Epidermal melanocyte (primary cell): ENCODE measurements at regions not wholly inside any gene's neighbourhood (a gene's known extent, or its start where the extent isn't known, plus 50 kb on each side); places are given as distances from the start of the nearest gene placed in this dataset.
A peak's percentile ranks its signal among the peaks of the same experiment; 100 is the strongest.

Source experiments
- DNase-seq: peaks from one replicate; pipeline ENCODE4 v3.0.0; 2011; ENCODE audit warnings: low spot score; ENCODE audit not compliant: insufficient read length

DNA sequence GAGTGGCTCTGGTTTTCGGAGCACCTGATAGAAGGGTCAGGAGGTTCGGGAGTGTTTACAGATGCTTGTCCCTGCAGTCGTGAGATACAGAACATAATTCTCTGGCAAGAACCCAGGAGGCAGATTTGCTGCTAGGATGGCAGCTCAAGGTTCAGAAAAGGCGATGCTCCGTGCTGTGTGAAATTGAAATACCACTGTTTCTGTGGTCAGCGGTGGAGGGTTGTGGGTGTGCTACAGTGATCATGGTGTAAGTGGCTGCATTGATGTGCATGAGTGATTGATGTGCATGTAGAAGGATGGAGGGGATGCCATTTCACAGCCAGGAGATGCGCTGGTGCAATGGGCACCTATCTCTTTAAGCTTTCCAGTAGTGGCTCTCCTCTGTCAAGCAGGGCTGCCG lies 322.1 kb downstream of the GALR1 start:
- DNase-seq: no peak

DNA sequence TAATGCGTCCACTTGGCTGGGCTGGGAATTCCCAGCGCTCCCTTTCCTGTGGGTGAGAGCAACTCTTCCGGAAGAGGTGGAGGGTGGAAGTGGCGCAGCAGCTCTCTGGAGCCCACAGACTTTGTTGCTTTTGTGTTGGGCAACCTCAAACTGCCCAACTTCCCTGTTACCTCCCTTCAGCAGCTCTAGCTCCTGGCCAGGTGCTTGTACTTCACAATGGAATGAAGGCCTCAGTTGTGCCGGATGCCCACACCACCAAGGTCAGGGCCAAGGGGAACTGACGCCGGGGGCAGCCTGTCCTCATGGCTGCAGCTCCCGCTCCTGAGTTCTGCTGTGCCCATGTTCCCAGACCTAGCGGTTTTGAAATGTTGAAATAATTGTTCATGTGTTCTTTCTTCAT lies 322.9 kb downstream of the GALR1 start:
- DNase-seq: no peak

DNA sequence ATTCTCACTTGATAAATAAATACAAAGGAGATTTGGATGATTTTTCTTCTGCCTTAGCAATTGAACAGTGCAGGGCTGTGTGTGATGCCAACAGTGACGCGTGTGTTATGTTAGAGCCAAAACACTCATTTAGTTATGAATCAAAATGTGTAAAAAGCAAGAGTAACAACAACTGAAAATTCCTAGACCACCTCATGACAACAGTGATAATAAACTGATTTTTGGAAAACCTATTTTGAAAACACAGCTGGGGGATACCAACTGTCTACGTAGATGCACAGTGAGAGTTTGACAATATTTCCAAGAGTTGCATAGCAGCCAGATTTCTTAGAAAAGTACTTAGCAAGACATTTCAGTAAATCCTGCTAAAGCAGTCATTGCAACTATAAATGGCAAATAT lies 323.9 kb downstream of the GALR1 start:
- DNase-seq: no peak

DNA sequence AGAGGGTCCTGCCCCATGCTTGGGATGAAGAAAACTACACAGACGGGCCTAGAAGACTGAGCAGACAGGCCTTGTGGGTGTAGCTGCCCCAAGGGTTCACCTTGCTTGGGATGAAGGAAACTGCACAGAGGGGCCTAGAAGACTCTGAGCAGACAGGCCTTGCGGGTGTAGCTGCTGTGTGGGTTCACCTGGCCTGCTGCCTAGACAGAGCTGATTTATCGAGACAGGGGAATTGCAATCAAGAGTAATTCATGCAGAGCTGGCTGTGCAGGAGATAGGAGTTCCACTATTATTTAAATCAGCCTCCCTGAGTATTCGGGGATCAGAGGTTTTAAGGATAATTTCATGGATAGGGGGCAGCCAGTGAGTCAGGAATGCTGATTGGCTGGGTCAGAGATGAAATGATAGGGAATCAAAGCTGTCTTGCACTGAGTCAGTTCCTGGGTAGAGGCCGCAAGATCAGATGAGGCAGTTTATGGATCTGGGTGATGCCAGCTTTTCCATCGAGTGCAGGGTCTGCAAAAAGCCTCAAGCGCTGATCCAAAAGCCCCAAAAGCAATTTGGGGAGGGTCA lies 341.4 kb downstream of the GALR1 start:
- no peak for DNase-seq

DNA sequence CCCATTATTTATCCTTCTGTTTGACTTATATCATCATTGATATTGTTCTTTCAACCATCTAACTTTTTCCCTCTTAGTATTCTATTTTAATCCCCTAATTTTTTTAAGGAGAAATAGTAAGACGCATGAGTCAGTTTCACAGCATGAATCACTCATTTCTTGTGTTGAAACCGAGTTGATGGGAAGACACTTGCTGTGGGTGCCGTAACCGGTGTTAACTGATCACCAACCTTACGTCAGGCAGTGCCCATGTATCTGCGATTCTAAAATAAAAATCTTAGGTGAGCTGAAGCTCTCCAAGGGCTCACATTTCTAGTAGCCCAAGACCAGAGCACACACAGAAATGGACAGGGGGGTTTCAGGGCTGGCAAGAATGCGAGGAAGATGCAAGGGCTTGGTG lies 348.1 kb downstream of the GALR1 start:
- DNase-seq: no peak

DNA sequence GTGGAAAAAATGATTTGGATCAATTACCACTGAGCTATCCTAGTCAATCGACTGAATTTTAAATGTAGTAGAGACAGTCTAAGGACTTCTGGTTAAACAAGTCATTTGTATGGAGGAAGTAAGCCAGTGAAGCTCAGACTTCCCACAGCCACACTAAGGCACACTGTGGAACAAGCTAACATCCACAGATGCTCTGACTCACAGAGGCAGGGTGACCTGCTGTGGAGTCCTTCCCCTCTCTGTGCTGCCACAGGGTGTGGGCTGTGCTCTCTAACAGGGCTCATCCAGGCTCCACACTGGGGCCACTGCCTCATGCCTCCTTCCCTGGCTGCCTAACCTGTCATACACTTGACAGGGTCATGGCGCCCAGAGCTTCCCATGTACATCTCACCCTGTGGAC lies 351.0 kb downstream of the GALR1 start:
- no peak for DNase-seq

DNA sequence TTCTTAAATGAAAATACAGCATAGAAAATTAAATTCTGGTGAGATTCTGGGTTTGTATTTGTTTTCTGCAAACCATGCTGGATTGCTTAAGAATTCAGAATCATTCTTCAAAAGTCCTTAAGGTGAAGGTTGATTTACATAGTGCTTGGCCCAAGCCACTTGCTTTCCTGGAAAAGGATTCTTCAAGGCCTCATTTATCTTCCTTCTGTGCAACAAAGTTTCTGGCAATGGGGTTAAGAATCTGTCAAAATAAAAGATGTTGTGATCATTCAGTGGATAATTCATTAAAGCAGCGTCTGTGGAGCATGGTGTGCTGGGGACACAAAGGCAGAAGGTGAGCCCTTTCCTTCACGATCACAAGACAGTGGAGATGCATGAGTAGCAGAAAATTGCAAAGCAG lies 351.9 kb downstream of the GALR1 start:
- DNase-seq: no peak

DNA sequence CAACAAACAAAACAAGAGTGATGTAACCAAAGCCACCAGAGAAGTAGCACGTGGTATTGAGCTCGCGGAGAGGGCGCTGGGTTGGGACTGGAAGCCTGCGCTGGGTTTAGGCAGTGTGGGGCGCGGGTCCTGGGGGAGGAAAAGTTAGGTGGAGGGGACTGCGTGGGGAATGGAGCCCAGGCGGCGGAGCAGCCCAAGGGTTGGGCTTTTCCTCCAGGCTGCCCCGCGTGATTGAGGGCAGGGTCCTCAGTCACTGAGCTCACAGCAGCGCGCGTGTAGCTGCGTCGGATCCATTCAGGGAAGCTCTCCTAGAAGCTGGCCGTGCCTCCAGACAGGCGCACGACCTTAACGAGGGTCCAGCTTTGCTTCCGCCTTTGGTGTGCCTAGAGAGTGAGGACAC lies 357.4 kb downstream of the GALR1 start:
- DNase-seq: no peak

DNA sequence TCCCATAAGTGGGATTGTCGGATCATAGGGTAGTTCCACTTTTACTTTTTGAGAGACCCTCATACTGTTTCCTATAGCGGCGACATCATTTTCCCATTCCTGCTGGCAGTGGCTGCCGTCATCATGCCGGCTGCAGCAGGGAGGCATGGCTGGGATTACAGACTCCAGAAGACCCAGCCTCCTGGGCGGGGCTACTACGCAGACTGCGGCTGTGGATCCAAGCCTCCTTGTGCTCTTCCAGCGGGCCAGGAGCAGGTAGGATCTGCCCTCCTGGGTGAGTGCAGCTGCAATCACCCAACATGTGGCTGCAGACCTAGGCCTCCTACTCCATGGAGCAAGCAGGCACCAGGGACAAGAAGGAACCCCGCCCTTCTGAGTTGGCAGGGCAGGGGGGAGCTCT lies 359.2 kb downstream of the GALR1 start:
- DNase-seq: no peak

DNA sequence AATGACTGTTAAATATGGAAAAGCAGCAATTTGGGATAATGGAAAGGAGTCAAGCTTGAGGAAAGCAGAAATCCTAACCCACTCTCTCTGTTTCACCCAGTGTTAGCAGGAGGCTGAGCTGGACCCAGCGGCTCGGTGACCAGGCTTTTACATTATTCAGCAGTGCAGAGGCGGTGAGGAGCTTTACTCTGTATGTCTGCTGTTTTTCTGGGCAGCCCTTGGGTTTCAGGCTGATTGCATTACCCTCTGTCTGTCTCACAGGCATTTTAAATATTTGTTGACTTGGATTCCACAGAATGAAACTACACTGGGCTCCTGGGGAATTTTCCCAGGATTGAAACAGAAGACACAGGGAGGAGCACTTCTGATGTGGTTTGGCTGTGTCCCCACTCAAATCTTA lies 368.0 kb downstream of the GALR1 start:
- no peak for DNase-seq

DNA sequence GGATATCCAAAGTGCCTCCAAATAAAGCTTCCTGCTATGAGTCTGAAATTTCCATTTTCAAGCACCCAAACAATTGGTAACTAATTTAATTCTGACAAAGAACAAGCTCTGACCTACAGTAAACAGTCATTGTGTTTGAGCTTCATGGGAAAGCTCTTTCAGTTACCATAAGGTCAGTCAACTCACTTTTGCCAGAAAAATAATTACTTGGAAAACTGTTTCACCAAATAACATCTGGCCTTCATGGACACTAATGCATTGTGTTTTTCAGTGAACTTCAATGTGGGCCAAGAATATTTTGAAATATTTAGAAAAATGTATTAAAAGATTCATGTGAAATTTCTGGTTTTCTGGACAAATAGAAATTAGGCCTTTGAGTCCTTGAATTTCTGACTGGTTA lies 369.9 kb downstream of the GALR1 start:
- no peak for DNase-seq

DNA sequence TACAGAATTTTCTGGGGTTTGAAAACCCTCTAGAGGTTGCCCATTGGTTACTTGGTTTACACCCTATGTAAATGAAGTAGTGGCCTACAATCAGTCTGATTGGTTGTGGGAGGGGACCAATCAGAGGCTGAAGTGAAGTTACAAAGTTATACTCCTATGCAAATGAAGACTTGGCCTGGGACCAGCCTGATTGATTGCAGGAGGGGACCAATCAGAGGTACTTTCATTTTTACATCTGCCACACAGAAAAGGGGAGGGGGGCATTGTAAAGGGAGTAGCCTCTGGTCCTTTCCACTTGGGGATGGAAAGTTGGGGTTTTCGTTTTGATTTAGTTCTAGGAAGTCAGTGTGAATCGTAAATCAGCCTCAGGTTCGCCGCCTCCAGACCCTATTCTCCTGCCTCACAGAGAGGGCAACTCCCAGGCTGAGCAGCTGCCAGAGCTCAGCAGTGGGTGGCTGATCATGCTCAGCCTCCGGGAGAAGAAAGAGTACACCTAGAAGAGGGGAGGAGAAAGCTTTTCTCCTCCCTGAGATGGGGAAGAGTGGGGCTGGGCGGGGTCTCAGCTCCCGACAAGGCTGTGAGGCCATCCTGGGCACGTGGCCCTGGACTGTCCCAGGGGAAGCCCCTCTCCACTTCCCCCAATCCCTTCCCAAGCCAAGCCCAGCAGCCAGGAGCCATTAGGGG lies 372.5 kb downstream of the GALR1 start:
- DNase-seq: no peak

DNA sequence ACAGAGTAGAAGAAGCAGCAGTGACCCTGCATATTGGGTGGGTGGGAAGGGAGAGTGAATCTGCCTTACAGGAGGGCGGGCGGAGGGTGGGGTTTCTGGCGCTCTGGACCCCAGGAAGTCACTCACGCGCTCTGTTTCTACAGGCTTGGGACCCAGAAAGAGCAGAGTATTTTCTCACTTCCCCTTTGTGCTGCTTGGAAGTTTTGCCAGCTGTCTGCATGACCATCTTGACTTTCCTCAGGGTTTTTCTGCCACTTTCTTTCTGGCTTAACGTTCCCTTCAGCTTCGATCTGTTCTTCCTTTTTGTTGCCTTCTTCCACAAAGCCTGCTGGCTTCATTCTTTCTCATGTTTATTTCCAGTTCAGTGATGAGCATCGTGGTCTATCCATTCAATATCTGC lies 383.1 kb downstream of the GALR1 start:
- no peak for DNase-seq

DNA sequence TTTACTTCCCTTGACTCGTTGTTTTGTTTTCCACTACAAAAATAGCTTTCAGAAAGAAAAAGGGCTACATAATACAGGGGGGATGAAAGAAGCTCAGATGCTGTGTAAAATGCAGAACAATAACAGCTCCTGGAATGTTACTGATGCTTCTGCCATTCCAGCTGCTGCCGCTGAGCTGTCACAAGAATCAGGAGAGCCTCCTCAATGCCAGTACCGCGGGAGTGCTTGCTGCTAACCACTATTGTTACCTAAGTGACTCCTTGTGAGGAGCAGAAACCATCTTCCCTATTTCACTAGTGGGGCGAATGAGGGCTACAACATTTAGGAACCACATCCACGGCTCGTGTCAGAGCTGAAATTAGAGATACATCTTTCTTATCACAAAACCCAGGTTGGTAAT lies 384.8 kb downstream of the GALR1 start:
- no peak for DNase-seq

DNA sequence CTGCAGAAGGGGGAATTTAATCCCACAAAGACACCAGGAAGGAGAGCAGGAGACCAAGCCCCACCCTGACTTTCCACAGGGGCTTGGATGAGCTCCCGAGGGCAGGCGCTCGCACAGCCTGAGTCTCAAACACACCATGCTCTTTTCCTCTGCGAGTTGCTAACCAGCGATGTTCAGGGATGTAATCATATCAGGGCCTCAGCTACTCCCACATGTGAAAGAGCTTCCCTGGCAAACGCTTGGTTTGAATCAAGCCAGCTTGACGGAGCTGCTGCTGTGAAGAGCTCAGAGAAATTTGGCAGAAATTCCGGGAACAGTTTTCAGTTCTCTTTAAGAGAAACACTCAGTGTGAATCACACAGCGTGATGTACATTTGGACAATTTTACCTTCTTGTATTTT lies 385.8 kb downstream of the GALR1 start:
- DNase-seq: no peak

DNA sequence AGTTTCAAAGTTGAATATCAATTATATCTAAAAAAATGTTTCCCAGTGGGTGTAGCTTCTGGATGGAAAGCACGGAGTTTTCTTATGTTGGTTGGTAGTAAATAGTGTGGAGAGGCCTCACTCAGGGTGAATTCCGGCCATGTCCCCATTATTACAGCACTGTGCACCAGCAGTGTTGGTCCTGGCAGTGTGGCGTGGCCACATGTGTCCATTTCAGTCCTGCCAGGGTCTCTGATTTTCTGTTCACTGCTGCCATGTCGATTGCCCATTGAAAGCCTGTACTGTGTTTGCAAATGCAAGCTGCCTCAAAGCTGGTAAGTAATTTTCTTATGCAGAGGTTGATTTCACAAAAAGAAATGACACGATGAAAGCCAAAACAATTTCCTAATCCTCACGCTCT lies 386.2 kb downstream of the GALR1 start:
- DNase-seq: no peak

DNA sequence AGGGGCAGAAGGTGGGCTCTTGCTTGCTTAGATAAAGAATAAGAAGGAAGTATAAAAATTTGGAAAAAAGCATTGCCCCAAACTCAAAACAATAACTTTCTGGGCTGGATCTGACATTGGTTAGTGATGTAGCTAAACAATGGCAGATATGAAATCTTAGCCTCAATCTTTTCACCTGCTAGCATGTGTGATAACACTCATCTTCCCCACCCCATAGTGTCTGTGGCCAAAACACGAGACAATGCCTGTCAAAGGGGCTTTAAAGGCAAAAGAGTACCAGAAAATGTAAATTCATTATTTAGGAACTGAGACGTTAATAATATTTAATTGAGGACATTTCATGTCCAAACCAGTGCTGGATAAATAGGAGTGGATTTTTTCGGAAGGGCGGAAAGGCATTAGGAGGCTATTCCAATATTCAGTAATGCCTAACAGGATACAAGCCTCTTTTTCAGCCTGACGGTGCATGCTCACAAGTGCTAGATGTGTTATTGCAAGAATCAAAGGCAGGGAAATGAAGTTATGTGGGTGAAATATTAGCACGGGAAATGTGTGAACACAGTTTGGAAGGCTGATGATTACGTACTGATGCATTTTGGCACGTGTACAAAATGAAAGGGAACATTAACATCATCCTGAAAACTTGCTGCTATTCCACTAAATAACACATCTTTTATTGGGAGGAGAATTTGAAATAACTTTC lies 395.7 kb downstream of the GALR1 start:
- no peak for DNase-seq

DNA sequence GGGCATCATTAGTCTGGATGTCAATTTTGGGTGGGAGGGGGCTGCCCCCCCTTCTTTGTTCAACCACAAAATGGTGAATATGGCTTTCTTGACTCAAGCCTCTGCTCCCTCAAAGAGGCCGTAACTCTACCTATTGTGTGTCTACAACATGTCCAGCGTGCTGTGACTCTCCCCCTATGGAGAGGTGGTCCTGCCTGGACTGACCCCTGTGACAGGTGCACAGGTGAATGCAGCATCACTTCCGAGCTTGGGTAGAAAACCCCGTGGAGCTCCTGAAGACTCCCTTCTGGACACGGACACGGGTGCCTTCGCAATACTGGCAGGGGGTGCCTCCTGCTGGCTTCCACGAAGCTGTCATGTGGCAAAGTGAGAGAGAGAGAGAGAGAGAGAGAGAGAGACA lies 397.8 kb downstream of the GALR1 start:
- no peak for DNase-seq

DNA sequence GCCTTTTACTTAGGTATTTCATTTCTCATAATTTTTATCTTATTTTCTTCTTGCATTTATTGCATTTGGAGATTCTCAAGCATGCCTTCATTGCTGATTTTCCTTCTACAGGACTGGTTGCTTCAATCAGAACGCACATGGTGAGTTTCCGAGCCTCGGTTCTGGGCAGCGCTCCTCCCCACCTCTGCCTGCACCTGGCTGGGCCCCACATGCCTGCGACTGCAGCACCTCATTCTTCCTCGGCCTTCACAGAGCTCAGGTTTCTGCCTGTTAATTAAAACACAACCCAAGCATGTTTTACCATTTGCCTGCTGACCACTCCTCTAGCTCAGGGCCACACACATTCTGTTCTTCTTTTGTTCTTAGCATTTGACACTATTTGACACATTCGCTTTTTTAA lies 398.8 kb downstream of the GALR1 start:
- DNase-seq: no peak

DNA sequence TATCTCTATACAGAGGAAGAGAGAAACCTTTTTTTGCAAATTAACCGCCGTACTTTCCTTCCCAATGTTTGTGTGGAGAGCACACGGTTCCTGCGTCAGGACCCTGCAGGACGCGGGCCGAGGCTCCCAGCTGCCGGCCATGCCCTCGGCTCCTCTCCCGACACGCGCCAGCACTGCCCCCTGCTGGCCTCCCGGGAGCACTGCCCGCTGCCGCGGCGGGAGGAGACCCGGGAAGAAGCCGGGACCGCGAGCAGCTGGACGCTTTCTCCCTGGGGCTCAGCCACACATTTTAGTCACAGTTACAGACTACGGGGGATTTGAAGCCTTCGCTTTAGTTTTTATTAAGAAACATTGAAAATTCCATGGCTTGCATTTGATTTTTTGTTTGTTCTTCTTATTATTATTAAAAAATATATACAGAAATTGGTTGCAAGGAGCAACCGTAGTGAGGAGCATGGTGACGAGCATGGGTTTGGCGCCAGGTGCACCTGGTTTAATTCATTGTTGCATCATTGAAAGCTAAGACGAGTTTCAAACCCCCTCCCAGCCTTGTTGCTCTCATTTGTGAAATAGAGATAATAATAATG lies 401.2 kb downstream of the GALR1 start:
- peak; percentile 33 for DNase-seq

DNA sequence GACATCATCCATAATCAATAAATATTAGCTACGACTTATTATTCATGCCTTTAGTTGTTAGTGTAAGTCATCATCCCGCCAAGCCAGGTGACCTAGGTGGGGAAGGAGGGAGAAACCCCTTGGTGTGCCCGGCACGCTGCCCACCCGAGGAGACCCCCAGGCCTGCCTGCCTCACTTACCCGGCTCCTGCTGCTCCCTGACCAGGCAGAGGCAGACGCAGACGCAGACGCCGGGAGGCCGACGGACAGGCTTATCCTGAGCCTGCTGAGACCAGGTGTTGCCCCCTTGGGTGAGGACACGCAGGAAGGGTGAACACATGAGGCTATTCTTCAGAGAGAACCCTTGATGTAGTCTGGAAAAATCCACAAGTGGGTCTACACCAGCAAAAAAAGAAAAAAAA lies 401.8 kb downstream of the GALR1 start:
- no peak for DNase-seq

DNA sequence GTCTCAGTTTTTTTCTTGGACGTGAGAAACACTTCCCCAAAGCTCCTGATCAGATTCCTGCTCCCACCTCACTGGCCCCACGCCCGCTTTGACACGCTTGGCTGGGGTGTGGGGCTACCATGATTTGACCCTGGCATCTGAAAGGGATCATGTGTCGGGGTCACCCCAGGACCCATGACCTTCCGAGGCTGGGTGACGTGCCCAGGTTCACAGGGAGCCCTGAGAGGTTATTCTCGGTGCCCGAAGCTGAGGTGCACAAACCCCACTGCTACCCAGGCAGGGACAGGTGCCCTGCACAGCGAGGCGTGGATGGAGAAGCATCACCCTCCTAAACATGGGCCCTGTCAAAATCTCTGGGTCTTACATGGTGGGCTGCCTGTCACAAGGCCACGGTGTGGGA lies 404.1 kb downstream of the GALR1 start:
- DNase-seq: no peak

DNA sequence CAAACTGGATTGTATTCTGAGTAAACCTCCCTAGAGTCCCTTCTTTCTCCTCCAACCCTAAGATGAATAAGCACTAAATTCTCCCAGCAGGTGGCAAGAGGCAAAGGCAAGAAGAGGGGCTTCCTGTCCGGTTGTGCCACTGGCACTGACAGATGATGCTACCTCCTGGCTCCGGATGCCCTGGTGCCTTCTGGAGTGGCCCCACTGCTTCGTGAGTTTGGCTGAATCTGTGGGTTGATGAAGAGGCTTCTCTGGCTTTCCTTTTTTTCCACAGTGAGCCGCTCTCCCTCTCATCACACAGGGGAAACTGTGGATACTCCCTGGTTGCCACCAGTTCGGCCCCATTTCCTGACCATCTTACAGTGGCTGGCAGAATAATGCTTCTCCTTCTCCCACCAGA lies 404.7 kb downstream of the GALR1 start:
- DNase-seq: no peak
